CD4-positive, CD25-positive, alpha-beta regulatory T cell (primary cell): ENCODE measurements at regions not wholly inside any gene's neighbourhood (a gene's known extent, or its start where the extent isn't known, plus 50 kb on each side); places are given as distances from the start of the nearest gene placed in this dataset.

Experiments used
- ATAC-seq, 2 donors: fragments of 150-1000 bp; cut with Tn5 transposase; one replicate each; pipeline ENCODE4 v1.10.0; 2021; ENCODE audit warnings: low read depth in 2 of 2, moderate number of reproducible peaks in 2 of 2, moderate library complexity in 1 of 2
- DNase-seq, 3 donors: peaks; one replicate each; pipeline versions ENCODE4 v3.0.0 to v3.0.0-alpha.2; 2012 to 2022; ENCODE audit warnings: mixed read lengths in 1 of 3
- H3K27ac ChIP-seq: one replicate; pipeline ENCODE4 v1.7.0; 2013; ENCODE audit warnings: mild to moderate bottlenecking, low read length; ENCODE audit not compliant: insufficient read depth, poor library complexity, severe bottlenecking
- H3K27me3 ChIP-seq: one replicate; pipeline ENCODE4 v1.7.0; 2013; ENCODE audit warnings: low read length; ENCODE audit not compliant: control insufficient read depth, insufficient read depth
- H3K36me3 ChIP-seq: one replicate; pipeline ENCODE4 v1.7.0; 2013; ENCODE audit warnings: mild to moderate bottlenecking, low read length, moderate library complexity; ENCODE audit not compliant: control insufficient read depth, insufficient read depth
- H3K4me1 ChIP-seq: 2 replicates; pipeline ENCODE4 v1.7.0; 2013; ENCODE audit warnings: mild to moderate bottlenecking, low read length; ENCODE audit not compliant: insufficient read depth, control insufficient read depth, poor library complexity, severe bottlenecking
- H3K4me3 ChIP-seq: one replicate; pipeline ENCODE4 v1.7.0; 2013; ENCODE audit warnings: low read depth, mild to moderate bottlenecking, low read length, moderate library complexity
- H3K9me3 ChIP-seq, 2 experiments: 1 replicate in 1 of 2; 2 replicates in 1 of 2; pipeline ENCODE4 v1.7.0; 2013; ENCODE audit warnings: low read length in 2 of 2, mild to moderate bottlenecking in 1 of 2, moderate library complexity in 1 of 2; ENCODE audit not compliant: control insufficient read depth in 2 of 2
- H3K27ac Mint-ChIP-seq, 3 donors: one replicate each; pipeline ENCODE4 v1.8.0; 2020 to 2022; ENCODE audit warnings: mild to moderate bottlenecking in 3 of 3, mixed read lengths in 3 of 3, moderate library complexity in 2 of 3
- H3K27me3 Mint-ChIP-seq: one replicate; pipeline ENCODE4 v1.8.0; 2022; ENCODE audit warnings: mild to moderate bottlenecking, mixed read lengths
- H3K36me3 Mint-ChIP-seq: one replicate; pipeline ENCODE4 v1.8.0; 2020; ENCODE audit warnings: mixed read lengths
- H3K4me1 Mint-ChIP-seq, 4 donors: one replicate each; pipeline ENCODE4 v1.8.0; 2020 to 2022; ENCODE audit warnings: mixed read lengths in 4 of 4, mild to moderate bottlenecking in 1 of 4
- H3K4me3 Mint-ChIP-seq, 4 donors: one replicate each; pipeline ENCODE4 v1.8.0; 2020 to 2022; ENCODE audit warnings: mild to moderate bottlenecking in 4 of 4, mixed read lengths in 4 of 4, moderate library complexity in 3 of 4
- H3K9me3 Mint-ChIP-seq, 7 donors: one replicate each; pipeline ENCODE4 v1.8.0; 2020 to 2022; ENCODE audit warnings: mixed read lengths in 7 of 7, mild to moderate bottlenecking in 3 of 7, moderate library complexity in 2 of 7

- Histone ChIP-seq H3K27ac (no peak overlapping the region), H3K9me3 (peaks cover 5 to 7% of the 10 kb centered on the region in 2 experiments), H3K36me3 (no peaks in the 10 kb centered on the region), H3K27me3 (no peaks in the 10 kb centered on the region), H3K4me3 (no peak overlapping the region), H3K4me1 (no peaks in the 10 kb centered on the region)
- Mint-ChIP-seq H3K4me1 (no peaks in the 10 kb centered on the region), H3K36me3 (no peaks in the 10 kb centered on the region), H3K27me3 (no peaks in the 10 kb centered on the region), H3K27ac (no peak overlapping the region), H3K4me3 (no peak overlapping the region), H3K9me3 (peaks cover 0 to 16% (median 7%) of the 10 kb centered on the region in 7 donors)
- DNase-seq (no peak), ATAC-seq (no peak)
These were observed 421.0 kb upstream of the ZNF717 start for GRCh38 chr3:76206346-76206745.

GRCh38 chr3:76212679-76213078, 427.3 kb upstream of the ZNF717 start:
- Mint-ChIP-seq H3K36me3 (no peaks in the 10 kb centered on the region), H3K9me3 (peaks cover 6 to 35% (median 11%) of the 10 kb centered on the region in 7 donors), H3K27ac (no peak overlapping the region), H3K4me1 (no peaks in the 10 kb centered on the region), H3K4me3 (no peak overlapping the region), H3K27me3 (peaks cover 5% of the 10 kb centered on the region)
- ATAC-seq (no peak), DNase-seq (no peak)
- no peak overlapping the region for H3K4me3 ChIP-seq
- H3K27me3 ChIP-seq, result no peaks in the 10 kb centered on the region
- H3K4me1 ChIP-seq, result no peaks in the 10 kb centered on the region
- peaks cover 4% of the 10 kb centered on the region in 2 experiments for H3K9me3 ChIP-seq
- H3K36me3 ChIP-seq, result no peaks in the 10 kb centered on the region
- no peak overlapping the region for H3K27ac ChIP-seq

GRCh38 chr3:76222201-76222600, 436.9 kb upstream of the ZNF717 start:
- no peaks in the 10 kb centered on the region for H3K36me3 ChIP-seq
- H3K27ac Mint-ChIP-seq, result no peak overlapping the region
- H3K9me3 ChIP-seq, result peaks cover 4 to 9% of the 10 kb centered on the region in 2 experiments
- H3K4me3 ChIP-seq, result no peak overlapping the region
- no peak overlapping the region for H3K27ac ChIP-seq
- no peaks in the 10 kb centered on the region for H3K27me3 ChIP-seq
- no peaks in the 10 kb centered on the region for H3K27me3 Mint-ChIP-seq
- no peak for ATAC-seq
- DNase-seq, result no peak
- no peaks in the 10 kb centered on the region for H3K36me3 Mint-ChIP-seq
- H3K9me3 Mint-ChIP-seq, result peaks cover 4 to 29% (median 8%) of the 10 kb centered on the region in 7 donors
- H3K4me1 ChIP-seq, result no peaks in the 10 kb centered on the region
- no peak overlapping the region for H3K4me3 Mint-ChIP-seq
- no peaks in the 10 kb centered on the region for H3K4me1 Mint-ChIP-seq

- no peak overlapping the region for H3K4me3 Mint-ChIP-seq
- no peaks in the 10 kb centered on the region for H3K9me3 ChIP-seq
- H3K27me3 Mint-ChIP-seq, result no peaks in the 10 kb centered on the region
- DNase-seq, result no peak
- H3K4me3 ChIP-seq, result no peak overlapping the region
- H3K36me3 Mint-ChIP-seq, result no peaks in the 10 kb centered on the region
- no peaks in the 10 kb centered on the region for H3K4me1 ChIP-seq
- no peak overlapping the region for H3K27ac ChIP-seq
- H3K27ac Mint-ChIP-seq, result no peak overlapping the region
- H3K36me3 ChIP-seq, result no peaks in the 10 kb centered on the region
- no peaks in the 10 kb centered on the region for H3K27me3 ChIP-seq
- peaks cover 3 to 22% (median 9%) of the 10 kb centered on the region in 7 donors for H3K9me3 Mint-ChIP-seq
- ATAC-seq, result no peak
- no peaks in the 10 kb centered on the region for H3K4me1 Mint-ChIP-seq
These were observed 445.9 kb upstream of the ZNF717 start for GRCh38 chr3:76231258-76231657.

- H3K9me3 ChIP-seq, result peaks cover 0 to 9% of the 10 kb centered on the region in 2 experiments
- no peaks in the 10 kb centered on the region for H3K27me3 ChIP-seq
- Mint-ChIP-seq H3K4me3 (no peak overlapping the region), H3K9me3 (peaks cover 2 to 29% (median 8%) of the 10 kb centered on the region in 7 donors), H3K27me3 (no peaks in the 10 kb centered on the region), H3K36me3 (no peaks in the 10 kb centered on the region), H3K4me1 (no peaks in the 10 kb centered on the region), H3K27ac (no peak overlapping the region)
- ATAC-seq (no peak), DNase-seq (no peak)
- H3K4me1 ChIP-seq, result no peaks in the 10 kb centered on the region
- H3K27ac ChIP-seq, result no peak overlapping the region
- no peaks in the 10 kb centered on the region for H3K36me3 ChIP-seq
- no peak overlapping the region for H3K4me3 ChIP-seq
These were observed 457.8 kb upstream of the ZNF717 start for GRCh38 chr3:76242886-76243753.

- H3K4me3 Mint-ChIP-seq, result no peak overlapping the region
- no peaks in the 10 kb centered on the region for H3K4me1 Mint-ChIP-seq
- no peaks in the 10 kb centered on the region for H3K27me3 Mint-ChIP-seq
- Histone ChIP-seq H3K4me1 (no peaks in the 10 kb centered on the region), H3K27ac (no peak overlapping the region), H3K27me3 (no peaks in the 10 kb centered on the region), H3K4me3 (no peak overlapping the region), H3K9me3 (peaks cover 0 to 6% of the 10 kb centered on the region in 2 experiments), H3K36me3 (no peaks in the 10 kb centered on the region)
- no peaks in the 10 kb centered on the region for H3K36me3 Mint-ChIP-seq
- H3K9me3 Mint-ChIP-seq, result peaks cover 0 to 23% (median 5%) of the 10 kb centered on the region in 7 donors
- no peak for ATAC-seq
- no peak for DNase-seq
- no peak overlapping the region for H3K27ac Mint-ChIP-seq
These were observed 459.7 kb upstream of the ZNF717 start for GRCh38 chr3:76245073-76245472.

- Histone ChIP-seq H3K27me3 (no peaks in the 10 kb centered on the region), H3K9me3 (peaks cover 0 to under 1% of the 10 kb centered on the region in 2 experiments), H3K27ac (no peak overlapping the region), H3K4me3 (no peak overlapping the region), H3K4me1 (no peaks in the 10 kb centered on the region), H3K36me3 (no peaks in the 10 kb centered on the region)
- H3K4me1 Mint-ChIP-seq, result no peaks in the 10 kb centered on the region
- no peaks in the 10 kb centered on the region for H3K27me3 Mint-ChIP-seq
- no peaks in the 10 kb centered on the region for H3K36me3 Mint-ChIP-seq
- H3K4me3 Mint-ChIP-seq, result no peak overlapping the region
- DNase-seq, result no peak
- H3K9me3 Mint-ChIP-seq, result peaks cover 0 to 20% (median 5%) of the 10 kb centered on the region in 7 donors
- no peak overlapping the region for H3K27ac Mint-ChIP-seq
- ATAC-seq, result no peak
These were observed 460.3 kb upstream of the ZNF717 start for GRCh38 chr3:76245622-76246021.

GRCh38 chr3:76264496-76264895, 479.1 kb upstream of the ZNF717 start:
- Mint-ChIP-seq H3K27me3 (no peaks in the 10 kb centered on the region), H3K36me3 (no peaks in the 10 kb centered on the region), H3K27ac (no peak overlapping the region), H3K4me1 (no peaks in the 10 kb centered on the region), H3K9me3 (peaks cover 2 to 11% (median 4%) of the 10 kb centered on the region in 7 donors), H3K4me3 (no peak overlapping the region)
- Histone ChIP-seq H3K36me3 (no peaks in the 10 kb centered on the region), H3K4me3 (no peak overlapping the region), H3K27me3 (no peaks in the 10 kb centered on the region), H3K27ac (no peak overlapping the region), H3K9me3 (peaks cover 0 to 9% of the 10 kb centered on the region in 2 experiments), H3K4me1 (no peaks in the 10 kb centered on the region)
- DNase-seq, result no peak
- ATAC-seq, result no peak
